Activated naive CD4-positive, alpha-beta T cell treated with anti-CD3 and anti-CD28 coated beads, Interleukin-2, amount 10 ng/mL, durations not matched to agents 7 days and 5 days (primary cell): ENCODE measurements at regions not wholly inside any gene's neighbourhood (a gene's known extent, or its start where the extent isn't known, plus 50 kb on each side); places are given as distances from the start of the nearest gene placed in this dataset.

Source experiments
- CTCF ChIA-PET: fragments of 350-600 bp; sonication (Branson Sonifier 250); formaldehyde crosslinking; loops from one replicate; lab custom pipeline; 2021; ENCODE audit warnings: antibody characterized with exemption; lab: Charles Lee
- DNase-seq: peaks from one replicate; pipeline ENCODE4 v3.0.0-alpha.2; 2020
- H3K27ac Mint-ChIP-seq: one replicate; pipeline ENCODE4 v1.8.0; 2021; ENCODE audit warnings: mild to moderate bottlenecking, moderate library complexity, mixed read lengths
- H3K27me3 Mint-ChIP-seq: one replicate; pipeline ENCODE4 v1.8.0; 2021; ENCODE audit warnings: mild to moderate bottlenecking, mixed read lengths
- H3K36me3 Mint-ChIP-seq: one replicate; pipeline ENCODE4 v1.8.0; 2021; ENCODE audit warnings: mixed read lengths
- H3K4me1 Mint-ChIP-seq: one replicate; pipeline ENCODE4 v1.8.0; 2021; ENCODE audit warnings: mixed read lengths
- H3K4me3 Mint-ChIP-seq: one replicate; pipeline ENCODE4 v1.8.0; 2021; ENCODE audit warnings: mild to moderate bottlenecking, moderate library complexity, mixed read lengths
- H3K9me3 Mint-ChIP-seq: one replicate; pipeline ENCODE4 v1.8.0; 2021; ENCODE audit warnings: mixed read lengths

DNA sequence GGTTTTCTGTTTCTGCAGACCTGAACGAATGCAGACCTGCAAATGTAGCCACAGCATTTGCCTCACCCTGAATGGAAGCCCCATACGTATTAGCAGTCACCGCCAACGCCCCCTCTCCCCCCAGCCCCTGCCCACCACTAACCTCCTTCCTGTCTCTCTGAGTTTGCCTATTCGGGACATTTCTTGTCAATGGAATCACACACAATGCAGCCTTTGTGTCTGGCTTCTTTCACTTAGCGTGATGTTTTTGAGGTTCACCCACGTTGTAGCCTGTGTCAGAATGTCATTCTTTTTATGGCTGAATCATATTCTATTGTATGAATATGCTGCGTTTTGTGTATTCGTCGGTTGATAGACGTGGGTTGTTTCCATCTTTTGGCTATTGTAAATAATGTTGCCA lies 178.6 kb downstream of the AACS start:
- Mint-ChIP-seq H3K27me3 (peaks cover 14% of the 10 kb centered on the region), H3K9me3 (no peaks in the 10 kb centered on the region), H3K36me3 (no peaks in the 10 kb centered on the region), H3K27ac (no peak overlapping the region), H3K4me1 (no peaks in the 10 kb centered on the region), H3K4me3 (no peak overlapping the region)
- CTCF ChIA-PET: no interaction called here
- no peak for DNase-seq

DNA sequence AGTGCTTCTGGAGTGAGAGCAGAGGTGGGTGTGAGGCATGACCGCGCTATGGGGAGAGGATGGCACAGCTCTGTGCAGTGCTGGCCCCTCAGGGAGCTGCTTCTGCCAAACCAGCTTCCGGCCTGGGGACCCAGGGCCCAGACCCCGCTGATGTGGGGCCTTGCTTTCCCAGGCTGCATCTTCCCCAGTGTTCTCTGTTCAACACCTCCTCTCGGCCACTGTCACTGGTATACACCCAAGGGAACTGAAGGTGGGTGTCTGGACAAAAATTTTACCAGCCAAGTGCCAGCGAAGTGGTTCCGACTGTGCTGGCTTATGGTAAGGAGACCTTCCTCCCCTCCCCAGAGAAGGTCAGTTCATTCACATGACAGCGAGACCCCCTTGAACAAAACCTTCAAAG lies 179.1 kb downstream of the AACS start:
- H3K27ac Mint-ChIP-seq: no peak overlapping the region
- H3K27me3 Mint-ChIP-seq: peaks cover 14% of the 10 kb centered on the region
- no peaks in the 10 kb centered on the region for H3K36me3 Mint-ChIP-seq
- no peaks in the 10 kb centered on the region for H3K4me1 Mint-ChIP-seq
- DNase-seq: no peak
- H3K9me3 Mint-ChIP-seq: no peaks in the 10 kb centered on the region
- H3K4me3 Mint-ChIP-seq: no peak overlapping the region
- CTCF ChIA-PET: no interaction called here

DNA sequence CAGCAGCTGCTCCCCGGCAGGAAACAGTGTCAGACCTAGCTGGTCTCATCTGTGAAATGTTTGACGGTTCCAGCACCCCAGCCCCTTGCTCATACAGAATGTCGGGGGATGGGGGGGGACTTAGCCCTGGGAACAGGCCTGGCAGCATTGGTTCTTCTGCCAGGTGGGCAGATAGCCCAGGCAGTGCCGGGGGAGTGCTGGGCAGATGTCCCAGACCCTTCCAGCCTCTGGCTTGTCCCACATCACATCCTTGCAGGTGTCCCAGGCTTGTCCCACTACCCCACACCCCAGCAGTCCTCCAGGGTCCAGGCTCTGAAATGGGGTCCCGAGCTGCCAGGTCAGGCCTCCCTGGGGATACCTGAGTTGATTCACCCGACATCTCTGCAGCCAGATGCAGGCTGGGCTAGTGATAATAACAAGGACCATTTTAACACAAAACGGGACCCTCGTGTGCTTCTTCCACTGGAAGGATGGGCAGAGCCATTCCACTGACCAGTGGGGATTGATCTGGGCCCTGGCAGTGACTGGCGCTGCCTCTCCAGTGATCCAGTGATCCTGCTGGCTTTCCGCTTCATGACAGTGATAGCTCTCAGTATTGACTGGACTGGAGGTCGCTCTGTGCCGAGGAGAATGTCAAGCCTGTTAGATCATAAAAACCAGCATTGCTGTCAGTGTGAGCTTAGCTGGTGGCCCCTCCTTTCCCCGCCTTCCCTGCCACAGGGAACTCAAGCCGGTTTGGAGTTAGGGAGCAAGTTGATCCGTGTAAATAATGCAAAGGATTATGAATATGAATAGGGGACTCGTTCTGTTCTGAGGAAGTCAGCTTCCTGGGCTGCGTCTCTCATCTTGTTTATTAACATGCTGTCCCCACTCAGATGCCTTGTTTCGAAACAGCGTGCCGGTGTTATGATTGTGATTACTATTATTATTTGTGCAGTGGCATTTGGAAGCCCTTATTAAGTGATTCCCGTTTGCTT lies 180.6 kb downstream of the AACS start:
- peaks cover 11% of the 10 kb centered on the region for H3K27me3 Mint-ChIP-seq
- DNase-seq: no peak
- H3K4me1 Mint-ChIP-seq: no peaks in the 10 kb centered on the region
- no peak overlapping the region for H3K4me3 Mint-ChIP-seq
- no peaks in the 10 kb centered on the region for H3K36me3 Mint-ChIP-seq
- CTCF ChIA-PET: no interaction called here
- H3K27ac Mint-ChIP-seq: no peak overlapping the region
- H3K9me3 Mint-ChIP-seq: no peaks in the 10 kb centered on the region

DNA sequence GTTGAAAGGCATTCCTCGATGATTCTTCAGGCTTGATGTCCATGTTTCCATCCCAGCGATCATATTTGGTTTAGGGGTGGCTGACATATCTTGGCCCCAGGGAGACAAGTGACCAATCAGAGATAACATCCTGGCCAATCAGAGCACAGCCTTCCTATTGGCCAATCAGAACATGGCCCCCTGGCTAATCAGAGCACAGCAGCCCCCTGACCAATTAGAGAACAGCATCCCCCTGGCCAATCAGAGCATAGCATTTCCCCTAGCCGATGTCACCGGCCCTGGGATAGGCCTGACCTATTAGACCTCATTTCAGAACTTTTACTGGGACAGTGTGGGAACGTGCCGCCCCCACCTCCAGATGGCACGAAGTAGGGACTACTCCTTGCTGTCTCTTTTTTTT lies 182.2 kb downstream of the AACS start:
- H3K36me3 Mint-ChIP-seq: no peaks in the 10 kb centered on the region
- H3K4me3 Mint-ChIP-seq: no peak overlapping the region
- no peaks in the 10 kb centered on the region for H3K4me1 Mint-ChIP-seq
- no peak for DNase-seq
- H3K27me3 Mint-ChIP-seq: peaks cover 13% of the 10 kb centered on the region
- CTCF ChIA-PET: no interaction called here
- H3K9me3 Mint-ChIP-seq: no peaks in the 10 kb centered on the region
- H3K27ac Mint-ChIP-seq: no peak overlapping the region

GRCh38 chr12:125249066-125249824 lies 184.0 kb downstream of the AACS start:
- H3K36me3 Mint-ChIP-seq: no peaks in the 10 kb centered on the region

GRCh38 chr12:125249932-125250331 lies 184.7 kb downstream of the AACS start:
- CTCF ChIA-PET: no interaction called here
- DNase-seq: no peak
- Mint-ChIP-seq H3K9me3 (no peaks in the 10 kb centered on the region), H3K4me1 (no peaks in the 10 kb centered on the region), H3K27ac (no peak overlapping the region), H3K27me3 (peaks cover 19% of the 10 kb centered on the region), H3K4me3 (no peak overlapping the region), H3K36me3 (no peaks in the 10 kb centered on the region)

More at GRCh38 chr12:125249066-125249824, 184.0 kb downstream of the AACS start:
- H3K9me3 Mint-ChIP-seq: no peaks in the 10 kb centered on the region
- H3K27me3 Mint-ChIP-seq: peaks cover 15% of the 10 kb centered on the region
- CTCF ChIA-PET: no interaction called here
- no peak overlapping the region for H3K27ac Mint-ChIP-seq
- H3K4me1 Mint-ChIP-seq: no peaks in the 10 kb centered on the region
- no peak overlapping the region for H3K4me3 Mint-ChIP-seq
- DNase-seq: no peak

- peaks cover 15% of the 10 kb centered on the region for H3K27me3 Mint-ChIP-seq
- H3K36me3 Mint-ChIP-seq: no peaks in the 10 kb centered on the region
- CTCF ChIA-PET: no interaction called here
- no peaks in the 10 kb centered on the region for H3K4me1 Mint-ChIP-seq
- H3K27ac Mint-ChIP-seq: no peak overlapping the region
- no peaks in the 10 kb centered on the region for H3K9me3 Mint-ChIP-seq
- H3K4me3 Mint-ChIP-seq: no peak overlapping the region
- no peak for DNase-seq
Observed at GRCh38 chr12:125254236-125254635, 189.0 kb downstream of the AACS start.

DNA sequence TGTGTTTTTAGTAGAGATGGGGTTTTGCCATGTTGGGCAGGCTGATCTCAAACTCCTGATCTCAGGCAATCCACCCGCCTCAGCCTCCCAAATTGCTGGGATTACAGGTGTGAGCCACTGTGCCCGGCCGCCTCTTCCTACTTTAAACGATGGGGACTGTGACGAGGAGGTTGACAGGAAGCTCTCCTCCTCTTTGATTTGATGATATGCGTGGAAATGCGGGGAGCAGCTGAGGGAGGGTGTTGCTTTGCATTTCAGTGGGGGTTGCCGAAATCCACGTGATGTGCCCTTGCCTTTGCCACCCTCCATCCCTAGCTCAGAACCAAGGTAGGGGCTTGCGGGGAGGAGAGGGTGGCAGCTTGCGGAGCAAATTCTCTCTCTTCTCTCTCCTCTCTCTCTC lies 189.6 kb downstream of the AACS start:
- H3K4me3 Mint-ChIP-seq: no peak overlapping the region
- DNase-seq: no peak
- H3K9me3 Mint-ChIP-seq: no peaks in the 10 kb centered on the region
- no peaks in the 10 kb centered on the region for H3K4me1 Mint-ChIP-seq
- no peak overlapping the region for H3K27ac Mint-ChIP-seq
- CTCF ChIA-PET: no interaction called here
- peaks cover 15% of the 10 kb centered on the region for H3K27me3 Mint-ChIP-seq
- H3K36me3 Mint-ChIP-seq: no peaks in the 10 kb centered on the region

DNA sequence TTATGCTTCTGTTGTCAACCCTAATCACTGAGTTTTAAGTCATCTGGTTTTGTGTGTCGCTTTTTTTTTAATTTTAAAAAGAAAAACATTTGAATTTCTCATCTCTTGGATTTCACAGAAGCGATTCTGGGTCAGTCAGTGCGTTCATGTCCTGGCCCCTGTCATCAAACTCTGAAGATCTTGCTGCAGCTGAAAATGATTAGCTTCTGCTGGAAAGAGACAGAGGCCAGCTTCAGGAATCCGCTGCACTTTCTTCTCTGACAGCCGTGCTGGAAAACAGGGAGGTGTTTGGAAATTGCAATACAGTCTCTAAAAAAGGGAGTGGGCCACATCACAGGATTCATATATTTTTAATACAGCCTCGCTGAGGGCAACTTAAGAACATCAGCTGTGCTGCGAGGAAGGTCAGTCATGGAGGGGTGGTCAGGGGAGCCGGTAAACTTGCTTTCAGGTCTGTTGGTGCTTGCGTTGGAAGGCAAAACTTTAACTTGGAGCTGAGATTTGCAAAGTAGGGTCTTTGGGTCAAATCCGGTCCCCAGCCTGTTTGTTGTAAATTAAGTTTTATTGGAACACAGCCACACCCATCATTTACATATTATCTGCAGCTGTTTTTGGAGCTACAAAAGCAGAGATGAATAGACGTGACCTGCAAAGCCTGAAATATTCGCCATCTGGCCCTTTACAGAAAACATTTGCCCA lies 190.8 kb downstream of the AACS start:
- H3K27ac Mint-ChIP-seq: no peak overlapping the region
- DNase-seq: no peak
- CTCF ChIA-PET: interaction anchor here (1.2 kb wide), 1 partner anchor 20 kb away, joined by 3 read pairs; no protein-coding TSS in a partner anchor
- H3K27me3 Mint-ChIP-seq: peaks cover 15% of the 10 kb centered on the region
- H3K9me3 Mint-ChIP-seq: no peaks in the 10 kb centered on the region
- no peaks in the 10 kb centered on the region for H3K4me1 Mint-ChIP-seq
- no peak overlapping the region for H3K4me3 Mint-ChIP-seq
- H3K36me3 Mint-ChIP-seq: no peaks in the 10 kb centered on the region

GRCh38 chr12:125256634-125256936 lies 191.3 kb downstream of the AACS start:
- H3K4me1 Mint-ChIP-seq: no peaks in the 10 kb centered on the region
- no peak overlapping the region for H3K4me3 Mint-ChIP-seq
- H3K27ac Mint-ChIP-seq: no peak overlapping the region
- H3K36me3 Mint-ChIP-seq: no peaks in the 10 kb centered on the region
- no peak for DNase-seq
- CTCF ChIA-PET: interaction anchor here (1.2 kb wide), 1 partner anchor 20 kb away, joined by 3 read pairs; no protein-coding TSS in a partner anchor
- peaks cover 15% of the 10 kb centered on the region for H3K27me3 Mint-ChIP-seq
- H3K9me3 Mint-ChIP-seq: no peaks in the 10 kb centered on the region

DNA sequence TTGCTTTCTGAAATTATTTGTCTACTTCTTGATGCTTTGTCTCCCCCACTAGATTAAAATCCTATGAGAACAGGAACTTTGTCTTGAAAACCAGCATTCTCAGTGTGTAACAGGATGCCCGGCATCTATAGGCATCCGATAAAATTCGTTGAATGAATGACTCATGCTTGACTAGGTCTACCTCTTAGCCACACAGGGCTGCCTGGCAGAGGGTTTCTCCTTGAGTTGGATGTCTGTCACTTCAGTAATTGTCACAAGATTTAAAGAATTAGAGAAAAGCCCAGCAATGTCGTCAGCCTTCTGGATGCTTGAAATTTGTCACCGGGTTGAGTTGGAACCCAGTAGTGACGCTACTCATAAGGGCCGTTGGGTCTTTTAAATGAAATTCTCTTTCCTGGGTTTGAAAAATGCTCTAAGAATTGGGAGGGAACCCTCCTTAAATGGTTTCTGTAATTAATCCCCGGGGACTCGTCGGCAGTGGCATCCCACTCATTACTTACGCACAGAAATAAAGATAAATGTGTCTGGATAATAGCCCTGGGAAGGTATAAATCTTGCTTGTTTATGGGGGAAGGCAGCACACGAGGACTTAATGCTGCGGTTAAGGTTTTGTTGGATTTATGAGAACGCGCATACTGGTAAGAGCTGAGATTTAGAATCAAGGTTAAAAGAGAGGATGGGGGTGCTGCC lies 194.1 kb downstream of the AACS start:
- no peaks in the 10 kb centered on the region for H3K9me3 Mint-ChIP-seq
- peaks cover 3% of the 10 kb centered on the region for H3K27me3 Mint-ChIP-seq
- no peak overlapping the region for H3K27ac Mint-ChIP-seq
- H3K4me3 Mint-ChIP-seq: no peak overlapping the region
- CTCF ChIA-PET: no interaction called here
- no peaks in the 10 kb centered on the region for H3K4me1 Mint-ChIP-seq
- no peak for DNase-seq
- H3K36me3 Mint-ChIP-seq: no peaks in the 10 kb centered on the region

GRCh38 chr12:125262851-125263250 lies 197.6 kb downstream of the AACS start:
- H3K36me3 Mint-ChIP-seq: no peaks in the 10 kb centered on the region
- no peaks in the 10 kb centered on the region for H3K27me3 Mint-ChIP-seq
- no peak overlapping the region for H3K27ac Mint-ChIP-seq
- CTCF ChIA-PET: no interaction called here
- no peaks in the 10 kb centered on the region for H3K9me3 Mint-ChIP-seq
- no peaks in the 10 kb centered on the region for H3K4me1 Mint-ChIP-seq
- no peak overlapping the region for H3K4me3 Mint-ChIP-seq
- no peak for DNase-seq

- CTCF ChIA-PET: no interaction called here
- Mint-ChIP-seq H3K9me3 (no peaks in the 10 kb centered on the region), H3K27ac (no peak overlapping the region), H3K36me3 (no peaks in the 10 kb centered on the region), H3K4me3 (no peak overlapping the region), H3K4me1 (no peaks in the 10 kb centered on the region), H3K27me3 (no peaks in the 10 kb centered on the region)
- no peak for DNase-seq
Observed at GRCh38 chr12:125263385-125263784, 198.2 kb downstream of the AACS start.

DNA sequence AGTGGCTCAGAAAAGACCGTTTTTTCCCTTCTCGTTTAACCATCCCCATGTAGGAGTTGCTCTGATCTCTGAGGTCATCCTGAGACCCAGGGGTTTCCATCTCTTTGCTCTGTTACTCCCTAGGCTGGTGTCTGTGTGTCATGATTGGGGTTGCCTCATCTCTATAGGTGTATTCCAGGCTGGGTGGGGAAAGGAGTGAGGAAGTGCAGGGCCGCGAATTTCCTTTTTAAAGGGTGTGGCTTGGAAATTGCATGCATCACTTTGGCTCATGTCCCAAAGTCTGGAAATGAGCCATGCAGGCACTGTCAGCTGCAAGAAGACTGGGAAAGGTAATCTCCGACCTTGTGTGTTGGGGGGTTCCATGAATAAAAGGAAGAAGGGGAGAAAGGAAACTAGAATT lies 201.9 kb downstream of the AACS start:
- H3K36me3 Mint-ChIP-seq: no peaks in the 10 kb centered on the region

More for the DNA sequence above, 201.9 kb downstream of the AACS start:
- CTCF ChIA-PET: no interaction called here
- DNase-seq: no peak
- H3K27me3 Mint-ChIP-seq: no peaks in the 10 kb centered on the region
- H3K9me3 Mint-ChIP-seq: no peaks in the 10 kb centered on the region
- H3K4me1 Mint-ChIP-seq: no peaks in the 10 kb centered on the region
- no peak overlapping the region for H3K4me3 Mint-ChIP-seq
- no peak overlapping the region for H3K27ac Mint-ChIP-seq
